CD4-positive, alpha-beta T cell (primary cell): ENCODE measurements at regions not wholly inside any gene's neighbourhood (a gene's known extent, or its start where the extent isn't known, plus 50 kb on each side); places are given as distances from the start of the nearest gene placed in this dataset.

ENCODE experiments used
- ATAC-seq: fragments of 200-7000 bp; cut with Tn5 transposase; one replicate; pipeline ENCODE4 v1.10.0; 2022; ENCODE audit warnings: mild to moderate bottlenecking; ENCODE audit not compliant: poor library complexity
- CTCF ChIA-PET: fragments of 350-600 bp; sonication (Branson Sonifier 250); formaldehyde crosslinking; loops from one replicate; lab custom pipeline; 2021; ENCODE audit warnings: antibody characterized with exemption, inconsistent platforms; lab: Charles Lee
- POLR2A ChIA-PET: fragments of 350-600 bp; sonication (Branson Sonifier 250); formaldehyde crosslinking; loops from one replicate; lab custom pipeline; 2021; ENCODE audit warnings: antibody characterized with exemption, inconsistent platforms; lab: Charles Lee
- DNase-seq, 14 experiments: peaks; one replicate each; pipeline ENCODE4 v3.0.0-alpha.2; 2013 to 2020; ENCODE audit warnings: mixed read lengths in 2 of 14
- H3K27ac ChIP-seq, 2 donors: one replicate each; pipeline versions ENCODE4 v1.5.1 to v1.7.0; 2013; ENCODE audit warnings: low read length in 2 of 2, low read depth in 1 of 2, mild to moderate bottlenecking in 1 of 2
- H3K27me3 ChIP-seq, 2 experiments: 1 replicate in 1 of 2; 2 replicates in 1 of 2; pipeline versions ENCODE4 v1.6.1 to v1.7.0; 2013; ENCODE audit warnings: low read length in 2 of 2, control low read depth in 1 of 2, mild to moderate bottlenecking in 1 of 2, moderate library complexity in 1 of 2; ENCODE audit not compliant: insufficient read depth in 2 of 2, control insufficient read depth in 1 of 2
- H3K36me3 ChIP-seq: one replicate; pipeline ENCODE4 v1.6.1; 2013; ENCODE audit warnings: low read length, control low read depth; ENCODE audit not compliant: insufficient read depth
- H3K4me1 ChIP-seq: one replicate; pipeline ENCODE4 v1.6.1; 2013; ENCODE audit warnings: low read length, control low read depth; ENCODE audit not compliant: insufficient read depth
- H3K4me3 ChIP-seq: one replicate; pipeline ENCODE4 v1.5.1; 2013; ENCODE audit warnings: mild to moderate bottlenecking, low read length, moderate library complexity
- H3K9me3 ChIP-seq, 2 experiments: 1 replicate in 1 of 2; 2 replicates in 1 of 2; pipeline versions ENCODE4 v1.6.1 to v1.7.0; 2013; ENCODE audit warnings: low read length in 2 of 2, mild to moderate bottlenecking in 2 of 2, control low read depth in 1 of 2, moderate library complexity in 1 of 2; ENCODE audit not compliant: control insufficient read depth in 1 of 2, insufficient read depth in 1 of 2
- H3K27ac Mint-ChIP-seq: one replicate; pipeline ENCODE4 v1.8.0; 2020; ENCODE audit warnings: mixed read lengths
- H3K27me3 Mint-ChIP-seq: one replicate; pipeline ENCODE4 v1.8.0; 2021; ENCODE audit warnings: mixed read lengths
- H3K36me3 Mint-ChIP-seq: one replicate; pipeline ENCODE4 v1.8.0; 2021; ENCODE audit warnings: low read depth, mixed read lengths
- H3K4me1 Mint-ChIP-seq: one replicate; pipeline ENCODE4 v1.8.0; 2021; ENCODE audit warnings: low read depth, mixed read lengths
- H3K4me3 Mint-ChIP-seq: one replicate; pipeline ENCODE4 v1.8.0; 2020; ENCODE audit warnings: mild to moderate bottlenecking, mixed read lengths
- H3K9me3 Mint-ChIP-seq: one replicate; pipeline ENCODE4 v1.8.0; 2020; ENCODE audit warnings: mixed read lengths
- intact Hi-C, 2 experiments: fragments of 100-400 bp; cut with DNase I in 1 of 2; cut with micrococcal nuclease in 1 of 2; formaldehyde crosslinking; loops; one replicate each; pipeline versions ENCODE4 v1.15.1 to v1.9.0; 2023 to 2025; cut with DNase I, micrococcal nuclease
- TF ChIP-seq, protein P1 (sequence below): fragments of 200-600 bp; IDR thresholded peaks from one replicate; pipeline ENCODE4 v1.8.0; 2022; ENCODE audit warnings: antibody characterized with exemption, mild to moderate bottlenecking

DNA sequence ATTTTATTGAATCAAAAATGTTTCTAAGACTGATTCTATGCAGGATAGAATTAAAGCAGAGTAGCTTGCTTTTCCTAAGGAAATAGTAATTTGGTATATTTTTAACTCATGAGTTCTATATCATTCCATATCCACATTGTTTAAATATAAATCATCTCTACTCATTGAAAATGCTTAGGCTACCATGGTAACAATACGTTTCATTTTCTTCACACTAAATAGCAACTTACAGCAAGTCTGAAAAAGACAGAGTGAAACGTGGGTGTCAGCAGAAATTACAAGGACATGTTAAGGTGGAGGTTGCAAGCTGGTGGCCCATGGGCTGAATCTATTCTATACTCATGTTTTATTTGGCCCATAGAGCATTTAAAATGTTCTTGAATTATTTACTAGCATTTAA lies 487.9 kb downstream of the ARHGEF28 start:
- H3K27me3 ChIP-seq: no peaks in the 10 kb centered on the region
- TF ChIP-seq, protein P1, sequence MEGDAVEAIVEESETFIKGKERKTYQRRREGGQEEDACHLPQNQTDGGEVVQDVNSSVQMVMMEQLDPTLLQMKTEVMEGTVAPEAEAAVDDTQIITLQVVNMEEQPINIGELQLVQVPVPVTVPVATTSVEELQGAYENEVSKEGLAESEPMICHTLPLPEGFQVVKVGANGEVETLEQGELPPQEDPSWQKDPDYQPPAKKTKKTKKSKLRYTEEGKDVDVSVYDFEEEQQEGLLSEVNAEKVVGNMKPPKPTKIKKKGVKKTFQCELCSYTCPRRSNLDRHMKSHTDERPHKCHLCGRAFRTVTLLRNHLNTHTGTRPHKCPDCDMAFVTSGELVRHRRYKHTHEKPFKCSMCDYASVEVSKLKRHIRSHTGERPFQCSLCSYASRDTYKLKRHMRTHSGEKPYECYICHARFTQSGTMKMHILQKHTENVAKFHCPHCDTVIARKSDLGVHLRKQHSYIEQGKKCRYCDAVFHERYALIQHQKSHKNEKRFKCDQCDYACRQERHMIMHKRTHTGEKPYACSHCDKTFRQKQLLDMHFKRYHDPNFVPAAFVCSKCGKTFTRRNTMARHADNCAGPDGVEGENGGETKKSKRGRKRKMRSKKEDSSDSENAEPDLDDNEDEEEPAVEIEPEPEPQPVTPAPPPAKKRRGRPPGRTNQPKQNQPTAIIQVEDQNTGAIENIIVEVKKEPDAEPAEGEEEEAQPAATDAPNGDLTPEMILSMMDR: no peak
- H3K27ac Mint-ChIP-seq: no peak overlapping the region
- no peaks in the 10 kb centered on the region for H3K4me1 ChIP-seq
- no peak overlapping the region for H3K4me3 Mint-ChIP-seq
- H3K9me3 Mint-ChIP-seq: peaks cover 2% of the 10 kb centered on the region
- no peaks in the 10 kb centered on the region for H3K9me3 ChIP-seq
- ChIA-PET POLR2A (no interaction called here), CTCF (no interaction called here)
- H3K36me3 Mint-ChIP-seq: no peaks in the 10 kb centered on the region
- H3K36me3 ChIP-seq: no peaks in the 10 kb centered on the region
- no peaks in the 10 kb centered on the region for H3K4me1 Mint-ChIP-seq
- H3K4me3 ChIP-seq: no peak overlapping the region
- H3K27me3 Mint-ChIP-seq: peaks cover 23% of the 10 kb centered on the region
- no peak overlapping the region for H3K27ac ChIP-seq
- no peak for DNase-seq
- ATAC-seq: no peak
- intact Hi-C loops: no loop called here

DNA sequence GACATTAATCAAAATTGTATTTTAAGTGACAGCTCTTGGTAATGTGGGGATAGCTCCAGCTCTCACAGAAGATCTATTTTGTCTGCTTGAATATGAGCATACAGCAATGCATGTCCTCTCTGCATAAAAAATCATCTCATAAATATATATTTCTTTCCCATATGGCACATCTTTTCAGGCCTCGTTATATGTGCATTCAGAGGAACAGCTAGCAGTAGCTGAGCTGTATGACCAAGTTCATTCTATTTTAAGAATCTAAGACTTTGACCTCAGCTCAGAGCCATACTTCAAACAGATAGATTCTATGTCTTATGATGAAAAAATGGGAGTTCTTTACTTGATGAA lies 487.2 kb downstream of the ARHGEF28 start:
- Histone ChIP-seq H3K36me3 (no peaks in the 10 kb centered on the region), H3K4me3 (no peak overlapping the region), H3K4me1 (no peaks in the 10 kb centered on the region), H3K27me3 (peaks cover 0 to 1% of the 10 kb centered on the region in 2 experiments), H3K27ac (no peak overlapping the region), H3K9me3 (no peaks in the 10 kb centered on the region)
- peaks cover under 1% of the 10 kb centered on the region for H3K9me3 Mint-ChIP-seq
- intact Hi-C loops: no loop called here
- H3K27me3 Mint-ChIP-seq: peaks cover 24% of the 10 kb centered on the region
- DNase-seq: no peak
- POLR2A ChIA-PET: no interaction called here
- H3K36me3 Mint-ChIP-seq: no peaks in the 10 kb centered on the region
- CTCF ChIA-PET: no interaction called here
- ATAC-seq: no peak
- TF ChIP-seq, protein P1: no peak
- H3K4me3 Mint-ChIP-seq: no peak overlapping the region
- no peaks in the 10 kb centered on the region for H3K4me1 Mint-ChIP-seq
- H3K27ac Mint-ChIP-seq: no peak overlapping the region

DNA sequence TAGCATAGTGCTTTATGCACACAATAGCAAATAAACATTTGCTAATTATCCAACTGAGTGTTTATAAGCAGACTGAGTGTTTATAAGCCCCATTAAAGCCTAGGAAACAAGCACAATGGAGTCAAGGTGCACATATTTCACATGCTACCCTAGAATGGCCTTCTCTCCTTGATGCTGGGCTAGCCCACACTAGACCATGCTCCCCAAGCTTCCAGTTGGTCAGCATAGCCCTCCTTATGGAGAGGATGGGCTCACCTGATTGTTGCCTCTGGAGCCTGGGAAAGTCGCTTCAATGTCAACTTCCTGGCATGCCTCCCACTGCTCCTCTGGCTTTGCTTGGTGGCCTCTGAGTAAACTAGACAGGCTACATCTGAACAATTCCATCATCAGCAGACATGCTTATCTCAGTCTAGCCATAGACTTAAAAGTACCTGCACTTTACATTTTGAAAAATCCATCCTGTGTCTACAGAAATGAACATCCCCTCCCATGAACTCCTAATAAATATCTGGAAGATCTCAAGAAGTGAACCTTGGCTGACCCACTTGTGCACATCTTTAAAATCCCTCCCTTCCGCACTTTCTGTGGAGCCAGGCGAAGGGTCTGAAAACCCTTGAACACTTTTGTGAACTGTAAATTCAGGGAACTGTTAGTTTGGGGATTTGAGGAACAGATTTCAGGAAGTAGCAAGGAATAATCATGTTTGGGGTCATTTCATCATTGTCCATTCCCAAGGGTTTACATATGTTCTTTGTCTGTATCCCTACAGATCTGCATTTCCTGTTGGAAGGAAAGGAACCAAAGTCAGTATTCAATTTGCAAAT lies 486.6 kb downstream of the ARHGEF28 start:
- Histone ChIP-seq H3K27me3 (peaks cover 0 to 7% of the 10 kb centered on the region in 2 experiments), H3K27ac (no peak overlapping the region), H3K4me3 (no peak overlapping the region), H3K4me1 (no peaks in the 10 kb centered on the region), H3K9me3 (no peaks in the 10 kb centered on the region), H3K36me3 (no peaks in the 10 kb centered on the region)
- H3K27me3 Mint-ChIP-seq: peaks cover 24% of the 10 kb centered on the region
- H3K9me3 Mint-ChIP-seq: no peaks in the 10 kb centered on the region
- intact Hi-C loops: no loop called here
- no peaks in the 10 kb centered on the region for H3K36me3 Mint-ChIP-seq
- TF ChIP-seq, protein P1: no peak
- no peak overlapping the region for H3K27ac Mint-ChIP-seq
- no peak for DNase-seq
- ATAC-seq: no peak
- H3K4me1 Mint-ChIP-seq: no peaks in the 10 kb centered on the region
- CTCF ChIA-PET: no interaction called here
- POLR2A ChIA-PET: no interaction called here
- H3K4me3 Mint-ChIP-seq: no peak overlapping the region
